Neuronal stem cell (in vitro differentiated cells): ENCODE measurements at regions not wholly inside any gene's neighbourhood (a gene's known extent, or its start where the extent isn't known, plus 50 kb on each side); places are given as distances from the start of the nearest gene placed in this dataset.
A peak's percentile ranks its signal among the peaks of the same experiment; 100 is the strongest.

Experiments
- DNase-seq: peaks from one replicate; pipeline ENCODE4 v3.0.0-alpha.2; 2013; ENCODE audit warnings: low spot score
- H2AFZ ChIP-seq: one replicate; pipeline ENCODE4 v1.6.1; 2013; ENCODE audit warnings: mild to moderate bottlenecking, low read length, inconsistent platforms
- H2AK5ac ChIP-seq: 2 replicates; pipeline ENCODE4 v1.6.1; 2013; ENCODE audit warnings: low read depth, mild to moderate bottlenecking, inconsistent platforms, low read length, moderate library complexity, mixed read lengths
- H2BK120ac ChIP-seq: 2 replicates; pipeline ENCODE4 v1.6.1; 2013; ENCODE audit warnings: low read depth, mild to moderate bottlenecking, inconsistent platforms, low read length, moderate library complexity, mixed read lengths
- H2BK12ac ChIP-seq: one replicate; pipeline ENCODE4 v1.6.1; 2013; ENCODE audit warnings: low read length, inconsistent platforms
- H2BK15ac ChIP-seq: 2 replicates; pipeline ENCODE4 v1.6.1; 2013; ENCODE audit warnings: mild to moderate bottlenecking, low read length, inconsistent platforms, mixed read lengths
- H2BK5ac ChIP-seq: one replicate; pipeline ENCODE4 v1.6.1; 2013; ENCODE audit warnings: inconsistent platforms, mild to moderate bottlenecking, low read length, moderate library complexity
- H3K14ac ChIP-seq: one replicate; pipeline ENCODE4 v1.6.1; 2013; ENCODE audit warnings: low read length, inconsistent platforms
- H3K18ac ChIP-seq: 2 replicates; pipeline ENCODE4 v1.6.1; 2013; ENCODE audit warnings: low read length, inconsistent platforms
- H3K23ac ChIP-seq: 2 replicates; pipeline ENCODE4 v1.6.1; 2013; ENCODE audit warnings: low read depth, mild to moderate bottlenecking, mixed read lengths, low read length, inconsistent platforms; ENCODE audit not compliant: poor library complexity
- H3K27ac ChIP-seq: replicated peaks from 3 replicates; pipeline ENCODE4 v1.5.1; 2013; ENCODE audit warnings: low read length, inconsistent platforms
- H3K27me3 ChIP-seq, 3 experiments: 2 replicates each; pipeline ENCODE4 v1.6.1; 2013; ENCODE audit warnings: low read length in 3 of 3, mild to moderate bottlenecking in 2 of 3, inconsistent platforms in 1 of 3, low read depth in 1 of 3, mixed read lengths in 1 of 3, moderate library complexity in 1 of 3; ENCODE audit not compliant: control insufficient read depth in 3 of 3, insufficient read depth in 3 of 3
- H3K36me3 ChIP-seq, 2 donors: replicated peaks in 1 of 2; 2 replicates each; pipeline ENCODE4 v1.6.1; 2013; ENCODE audit warnings: low read length in 2 of 2; ENCODE audit not compliant: control insufficient read depth in 2 of 2, insufficient read depth in 2 of 2
- H3K4ac ChIP-seq: 2 replicates; pipeline ENCODE4 v1.6.1; 2013; ENCODE audit warnings: inconsistent platforms, mild to moderate bottlenecking, low read length, moderate library complexity
- H3K4me1 ChIP-seq, 2 donors: 1 replicate in 1 of 2; 2 replicates in 1 of 2; pipeline ENCODE4 v1.6.1; 2013; ENCODE audit warnings: low read length in 2 of 2, low read depth in 1 of 2; ENCODE audit not compliant: control insufficient read depth in 2 of 2, insufficient read depth in 1 of 2
- H3K4me2 ChIP-seq: one replicate; pipeline ENCODE4 v1.6.1; 2013; ENCODE audit warnings: mild to moderate bottlenecking, low read length, inconsistent platforms; ENCODE audit not compliant: insufficient read depth, poor library complexity, severe bottlenecking
- H3K4me3 ChIP-seq, 2 donors: 2 replicates each; pipeline ENCODE4 v1.5.1; 2013; ENCODE audit warnings: low read length in 2 of 2, mild to moderate bottlenecking in 2 of 2, inconsistent platforms in 1 of 2, moderate library complexity in 1 of 2
- H3K79me1 ChIP-seq: one replicate; pipeline ENCODE4 v1.6.1; 2013; ENCODE audit warnings: low read depth, mild to moderate bottlenecking, inconsistent platforms, low read length, moderate library complexity
- H3K9ac ChIP-seq: one replicate; pipeline ENCODE4 v1.6.1; 2013; ENCODE audit warnings: mild to moderate bottlenecking, low read depth, low read length, inconsistent platforms; ENCODE audit not compliant: poor library complexity
- H3K9me3 ChIP-seq, 2 donors: replicated peaks in 1 of 2; 2 replicates each; pipeline versions ENCODE3 to v1.6.1; 2013; ENCODE audit warnings: low read length in 2 of 2, mild to moderate bottlenecking in 2 of 2, inconsistent platforms in 1 of 2, low read depth in 1 of 2, mixed read lengths in 1 of 2, moderate library complexity in 1 of 2; ENCODE audit not compliant: control insufficient read depth in 2 of 2, insufficient read depth in 1 of 2
- H4K8ac ChIP-seq: one replicate; pipeline ENCODE4 v1.6.1; 2013; ENCODE audit warnings: low read depth, mild to moderate bottlenecking, inconsistent platforms, low read length, moderate library complexity
- H4K91ac ChIP-seq: one replicate; pipeline ENCODE4 v1.6.1; 2013; ENCODE audit warnings: low read length, low read depth, mild to moderate bottlenecking, inconsistent platforms; ENCODE audit not compliant: poor library complexity
- WGBS, 2 donors: extraction: QIAGEN DNeasy Blood & Tissue Kit; methylation state at CpG; one replicate each; pipeline ENCODE4 v1.1.7; 2013; ENCODE audit warnings: missing lambda C conversion rate in 2 of 2, mixed read lengths in 1 of 2; ENCODE audit not compliant: insufficient read length in 2 of 2, insufficient replicate concordance in 1 of 2; ENCODE audit errors: extremely low coverage in 2 of 2; 5-methylcytosine and 5-hydroxymethylcytosine counted together

- Histone ChIP-seq H2BK5ac (no peak overlapping the region), H3K14ac (no peak overlapping the region), H3K79me1 (no peaks in the 10 kb centered on the region), H3K4me2 (no peak overlapping the region), H3K9ac (no peak overlapping the region), H2BK12ac (no peak overlapping the region), H2AK5ac (no peak overlapping the region), H3K23ac (no peak overlapping the region), H2AFZ (no peak overlapping the region), H3K9me3 (no peaks in the 10 kb centered on the region), H2BK120ac (no peak overlapping the region), H3K18ac (no peak overlapping the region), H2BK15ac (no peak overlapping the region), H3K4me3 (no peak overlapping the region), H3K27ac (no peak overlapping the region), H4K91ac (no peak overlapping the region), H3K36me3 (no peaks in the 10 kb centered on the region), H4K8ac (no peak overlapping the region), H3K4ac (no peak overlapping the region), H3K27me3 (no peaks in the 10 kb centered on the region), H3K4me1 (no peaks in the 10 kb centered on the region)
- no CpG with 5 or more reads among the region's 14 CpGs for WGBS, 2 donors
- DNase-seq = no peak
These were observed 151.0 kb upstream of the MSX2 start for GRCh38 chr5:174573221-174573994.

DNA sequence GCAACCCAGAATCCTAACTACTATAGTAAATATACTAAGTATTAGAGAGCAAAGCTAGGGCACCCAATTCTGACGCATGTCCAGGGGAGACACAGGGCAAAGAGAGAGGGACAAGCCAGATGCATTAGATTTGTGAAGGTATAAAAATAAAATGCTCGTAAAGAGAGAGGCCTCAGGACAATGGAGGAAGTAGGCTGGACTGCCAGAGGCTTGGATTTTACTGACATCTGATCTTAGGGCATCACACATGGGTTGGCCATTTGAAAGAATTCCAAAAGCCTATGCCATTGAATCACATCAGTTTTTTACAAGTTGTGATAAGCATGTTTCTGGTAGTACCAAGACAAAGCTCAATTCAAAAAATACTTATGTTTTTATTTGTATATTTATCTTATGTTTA lies 149.3 kb upstream of the MSX2 start:
- H3K14ac ChIP-seq = no peak overlapping the region
- H2BK12ac ChIP-seq = no peak overlapping the region
- H3K9me3 ChIP-seq = no peaks in the 10 kb centered on the region
- no peak overlapping the region for H3K9ac ChIP-seq
- H2AK5ac ChIP-seq = no peak overlapping the region
- WGBS, 2 donors = no CpG with 5 or more reads among the region's 2 CpGs
- no peak overlapping the region for H2BK5ac ChIP-seq
- no peak overlapping the region for H2BK120ac ChIP-seq
- no peak overlapping the region for H4K91ac ChIP-seq
- no peak overlapping the region for H3K4me3 ChIP-seq
- H3K18ac ChIP-seq = no peak overlapping the region
- DNase-seq = no peak
- no peaks in the 10 kb centered on the region for H3K36me3 ChIP-seq
- H3K4me1 ChIP-seq = no peaks in the 10 kb centered on the region
- H2AFZ ChIP-seq = no peak overlapping the region
- no peak overlapping the region for H3K4me2 ChIP-seq
- no peak overlapping the region for H2BK15ac ChIP-seq
- no peaks in the 10 kb centered on the region for H3K27me3 ChIP-seq
- H3K23ac ChIP-seq = no peak overlapping the region
- H3K79me1 ChIP-seq = no peaks in the 10 kb centered on the region
- no peak overlapping the region for H4K8ac ChIP-seq
- H3K27ac ChIP-seq = no peak overlapping the region
- no peak overlapping the region for H3K4ac ChIP-seq

DNA sequence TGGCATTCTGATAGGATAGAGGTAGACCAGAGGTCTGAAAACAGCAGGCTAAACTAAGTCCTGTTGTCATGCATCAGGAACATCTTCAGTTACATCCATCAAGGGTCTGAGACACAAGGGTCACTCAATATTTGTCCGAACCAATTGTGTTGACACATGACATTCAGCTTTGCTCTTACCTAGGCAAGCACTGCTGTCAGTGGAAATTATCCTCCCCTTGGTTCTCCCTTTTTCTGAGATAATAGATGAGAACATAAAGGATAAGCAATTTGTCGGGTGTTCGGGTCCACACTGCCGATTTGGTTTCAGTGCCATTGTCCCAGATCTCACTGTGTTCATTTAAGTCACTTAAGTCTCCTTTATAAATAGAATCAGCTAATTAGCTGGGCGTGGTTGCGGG lies 148.3 kb upstream of the MSX2 start:
- no peak overlapping the region for H3K14ac ChIP-seq
- no peak overlapping the region for H3K9ac ChIP-seq
- no peaks in the 10 kb centered on the region for H3K27me3 ChIP-seq
- no peak overlapping the region for H2AFZ ChIP-seq
- H3K4me3 ChIP-seq = no peak overlapping the region
- H3K36me3 ChIP-seq = no peaks in the 10 kb centered on the region
- H3K4me2 ChIP-seq = no peak overlapping the region
- no peaks in the 10 kb centered on the region for H3K79me1 ChIP-seq
- H3K27ac ChIP-seq = no peak overlapping the region
- DNase-seq = no peak
- no peaks in the 10 kb centered on the region for H3K9me3 ChIP-seq
- H3K23ac ChIP-seq = no peak overlapping the region
- no CpG with 5 or more reads among the region's 6 CpGs for WGBS, 2 donors
- H2BK15ac ChIP-seq = no peak overlapping the region
- no peak overlapping the region for H4K91ac ChIP-seq
- no peaks in the 10 kb centered on the region for H3K4me1 ChIP-seq
- H3K18ac ChIP-seq = no peak overlapping the region
- H4K8ac ChIP-seq = no peak overlapping the region
- H2AK5ac ChIP-seq = no peak overlapping the region
- no peak overlapping the region for H3K4ac ChIP-seq
- no peak overlapping the region for H2BK120ac ChIP-seq
- H2BK12ac ChIP-seq = no peak overlapping the region
- H2BK5ac ChIP-seq = no peak overlapping the region

DNA sequence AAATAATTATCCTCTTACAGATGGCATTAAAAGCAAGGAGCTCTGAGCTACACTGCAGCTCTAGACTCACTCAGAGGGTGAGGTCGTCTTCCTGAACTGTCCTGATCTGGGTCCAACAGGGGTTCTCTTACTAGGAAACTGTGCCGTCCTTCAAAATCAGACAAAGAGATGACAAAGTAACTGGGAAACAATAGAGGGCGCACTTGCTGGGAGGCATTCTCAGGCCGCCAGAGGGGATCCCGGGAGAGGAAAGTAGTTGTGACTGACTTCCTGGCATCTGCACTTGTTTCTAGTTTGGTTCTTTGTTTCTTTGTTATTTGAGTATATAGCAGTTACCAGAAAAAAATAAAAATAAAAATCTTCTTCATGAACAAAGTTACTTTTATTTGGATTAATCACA lies 142.9 kb upstream of the MSX2 start:
- Histone ChIP-seq H2BK15ac (no peak overlapping the region), H2AFZ (no peak overlapping the region), H3K4me1 (no peaks in the 10 kb centered on the region), H4K8ac (no peak overlapping the region), H3K4me3 (no peak overlapping the region), H3K4ac (no peak overlapping the region), H2BK5ac (no peak overlapping the region), H3K23ac (no peak overlapping the region), H3K18ac (no peak overlapping the region), H3K9me3 (no peaks in the 10 kb centered on the region), H2AK5ac (no peak overlapping the region), H3K9ac (no peak overlapping the region), H2BK120ac (no peak overlapping the region), H3K36me3 (no peaks in the 10 kb centered on the region), H2BK12ac (no peak overlapping the region), H3K27me3 (no peaks in the 10 kb centered on the region), H3K27ac (no peak overlapping the region), H4K91ac (no peak overlapping the region), H3K79me1 (no peaks in the 10 kb centered on the region), H3K4me2 (no peak overlapping the region), H3K14ac (no peak overlapping the region)
- no CpG with 5 or more reads among the region's 5 CpGs for WGBS, 2 donors
- peak; percentile 26 for DNase-seq
